ENCODE measurements at regions not wholly inside any gene's neighbourhood (a gene's known extent, or its start where the extent isn't known, plus 50 kb on each side); places are given as distances from the start of the nearest gene placed in this dataset.

GRCh38 chr2:239712755-239713154 is 311.9 kb upstream of the HDAC4 start:
- Histone ChIP-seq H3K36me3 (ENCODE audit: control insufficient read depth in 4 of 4, insufficient read depth in 3 of 4, low read depth in 1 of 4, low read length in 3 of 4) (no peaks in the 10 kb centered on the region), H3K27me3 (ENCODE audit: control insufficient read depth in 4 of 4, insufficient read depth in 4 of 4, low read length in 3 of 4) (peaks cover 0 to 2% (median 0%) of the 10 kb centered on the region in 4 donors), H3K27ac (ENCODE audit: low read depth in 1 of 2, low read length in 2 of 2) (no peak overlapping the region), H3K9me3 (ENCODE audit: control insufficient read depth in 4 of 4, low read length in 3 of 4) (peaks cover 12 to 23% (median 17%) of the 10 kb centered on the region in 4 donors), H3K4me3 (ENCODE audit: low read depth in 1 of 3, low read length in 3 of 3) (no peak overlapping the region), H3K4me1 (ENCODE audit: control insufficient read depth in 4 of 4, insufficient read depth in 4 of 4, low read length in 3 of 4) (no peaks in the 10 kb centered on the region), H3K9ac (ENCODE audit: low read depth in 1 of 2, low read length in 2 of 2) (no peak overlapping the region)
- no peak for DNase-seq (ENCODE audit: low spot score)
- 81% methylated on average over 3 of the region's 3 CpGs for WGBS
- no peak for TF ChIP-seq ATF3 (IDR thresholded peaks at IDR 0.05)
- no peak for TF ChIP-seq REST (IDR thresholded peaks at IDR 0.05)
- TF ChIP-seq RAD21 (IDR thresholded peaks at IDR 0.05), result no peak
- TF ChIP-seq CTCF (IDR thresholded peaks at IDR 0.05; ENCODE audit: low read depth, low read length, missing input control), result no peak
- no peak for TF ChIP-seq HNF4A (conservative IDR thresholded peaks at IDR 0.05)
- TF ChIP-seq FOXA2 (IDR thresholded peaks at IDR 0.05), result no peak
- no peak for TF ChIP-seq TAF1 (conservative IDR thresholded peaks at IDR 0.05)

GRCh38 chr2:239711911-239712570 is 311.2 kb upstream of the HDAC4 start:
- Histone ChIP-seq H3K9me3 (ENCODE audit: control insufficient read depth in 4 of 4, low read length in 3 of 4) (peaks cover 12 to 23% (median 17%) of the 10 kb centered on the region in 4 donors), H3K27me3 (ENCODE audit: control insufficient read depth in 4 of 4, insufficient read depth in 4 of 4, low read length in 3 of 4) (peaks cover 0 to 2% (median 0%) of the 10 kb centered on the region in 4 donors), H3K4me1 (ENCODE audit: control insufficient read depth in 4 of 4, insufficient read depth in 4 of 4, low read length in 3 of 4) (no peaks in the 10 kb centered on the region), H3K4me3 (ENCODE audit: low read depth in 1 of 3, low read length in 3 of 3) (no peak overlapping the region), H3K9ac (ENCODE audit: low read depth in 1 of 2, low read length in 2 of 2) (no peak overlapping the region), H3K36me3 (ENCODE audit: control insufficient read depth in 4 of 4, insufficient read depth in 3 of 4, low read depth in 1 of 4, low read length in 3 of 4) (no peaks in the 10 kb centered on the region), H3K27ac (ENCODE audit: low read depth in 1 of 2, low read length in 2 of 2) (no peak overlapping the region)
- 84% methylated on average over 8 of the region's 8 CpGs for WGBS
- no peak for DNase-seq (ENCODE audit: low spot score)
- no peak for TF ChIP-seq FOXA1 (IDR thresholded peaks at IDR 0.05)
- no peak for TF ChIP-seq GABPA (IDR thresholded peaks at IDR 0.05 in 1 of 2, conservative IDR thresholded peaks at IDR 0.05 in 1 of 2)
- TF ChIP-seq HNF4G (IDR thresholded peaks at IDR 0.05), result no peak
- no peak for TF ChIP-seq HNF4A (conservative IDR thresholded peaks at IDR 0.05)
- no peak for TF ChIP-seq SP1 (IDR thresholded peaks at IDR 0.05)
- no peak for TF ChIP-seq MAX (IDR thresholded peaks at IDR 0.05)
- no peak for TF ChIP-seq ZBTB33 (IDR thresholded peaks at IDR 0.05)
- no peak for TF ChIP-seq RAD21 (IDR thresholded peaks at IDR 0.05)
- TF ChIP-seq JUND (IDR thresholded peaks at IDR 0.05), result no peak
- no peak for TF ChIP-seq YY1 (IDR thresholded peaks at IDR 0.05)

Measured in liver (tissue), 8 donors.